ENCODE measurements at regions not wholly inside any gene's neighbourhood (a gene's known extent, or its start where the extent isn't known, plus 50 kb on each side); places are given as distances from the start of the nearest gene placed in this dataset.

DNA sequence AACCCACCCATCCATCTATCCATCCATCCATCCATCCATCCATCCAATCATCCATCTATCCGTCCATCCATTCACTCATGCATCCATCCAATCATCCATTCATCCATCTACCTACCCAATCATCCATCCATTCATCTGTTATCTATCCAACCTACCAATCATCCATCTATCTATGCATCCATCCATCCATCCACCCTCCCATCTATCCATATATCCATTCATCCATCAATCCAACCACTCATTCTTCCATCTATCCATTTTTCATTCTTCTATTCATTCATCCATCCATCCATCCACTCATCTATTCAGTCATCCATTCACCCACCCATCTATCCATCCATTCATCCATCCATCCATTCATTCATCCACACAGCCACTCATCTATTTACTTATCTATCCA, 80.1 kb upstream of the SHOX start:
- no peak overlapping the region for H3K14ac ChIP-seq (ENCODE audit: insufficient read depth, low read length)
- Mint-ChIP-seq H3K27ac (no peak overlapping the region), H3K4me3 (no peak overlapping the region), H3K36me3 (ENCODE audit: insufficient read depth in 1 of 3, low read depth in 3 of 3) (no peaks in the 10 kb centered on the region; a peak in 1 of 7 replicates), H3K27me3 (ENCODE audit: low read depth) (peaks cover 14% of the 10 kb centered on the region), H3K4me1 (peaks cover 0 to 3% of the 10 kb centered on the region in 2 experiments; a peak in 2 of 4 replicates), H3K9me3 (peaks cover 6 to 16% of the 10 kb centered on the region in 2 experiments; a peak in 4 of 5 replicates)
- H3K23ac ChIP-seq (ENCODE audit: insufficient read length, low read depth, low read length): no peak overlapping the region
- H3K27ac ChIP-seq (ENCODE audit: insufficient read length, low read depth, low read length): no peak overlapping the region
- no peak overlapping the region for H2BK20ac ChIP-seq (ENCODE audit: low read depth, low read length, poor library complexity, severe bottlenecking)
- no peaks in the 10 kb centered on the region for H3K27me3 ChIP-seq (ENCODE audit: insufficient read depth, low read length)
- TF ChIP-seq, protein P1, sequence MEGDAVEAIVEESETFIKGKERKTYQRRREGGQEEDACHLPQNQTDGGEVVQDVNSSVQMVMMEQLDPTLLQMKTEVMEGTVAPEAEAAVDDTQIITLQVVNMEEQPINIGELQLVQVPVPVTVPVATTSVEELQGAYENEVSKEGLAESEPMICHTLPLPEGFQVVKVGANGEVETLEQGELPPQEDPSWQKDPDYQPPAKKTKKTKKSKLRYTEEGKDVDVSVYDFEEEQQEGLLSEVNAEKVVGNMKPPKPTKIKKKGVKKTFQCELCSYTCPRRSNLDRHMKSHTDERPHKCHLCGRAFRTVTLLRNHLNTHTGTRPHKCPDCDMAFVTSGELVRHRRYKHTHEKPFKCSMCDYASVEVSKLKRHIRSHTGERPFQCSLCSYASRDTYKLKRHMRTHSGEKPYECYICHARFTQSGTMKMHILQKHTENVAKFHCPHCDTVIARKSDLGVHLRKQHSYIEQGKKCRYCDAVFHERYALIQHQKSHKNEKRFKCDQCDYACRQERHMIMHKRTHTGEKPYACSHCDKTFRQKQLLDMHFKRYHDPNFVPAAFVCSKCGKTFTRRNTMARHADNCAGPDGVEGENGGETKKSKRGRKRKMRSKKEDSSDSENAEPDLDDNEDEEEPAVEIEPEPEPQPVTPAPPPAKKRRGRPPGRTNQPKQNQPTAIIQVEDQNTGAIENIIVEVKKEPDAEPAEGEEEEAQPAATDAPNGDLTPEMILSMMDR (conservative IDR thresholded peaks at IDR 0.05): no peak
- 100% methylated on average over 1 of the region's 1 CpG for WGBS (ENCODE audit: extremely low coverage, insufficient read length, low lambda C conversion rate)
- no peak overlapping the region for H3K4ac ChIP-seq (ENCODE audit: low read depth, low read length)
- no peaks in the 10 kb centered on the region for H3K9me3 ChIP-seq (ENCODE audit: control insufficient read depth, low read depth, low read length)
- no peak overlapping the region for H2BK12ac ChIP-seq (ENCODE audit: insufficient read length, low read depth, low read length)
- H4K20me1 ChIP-seq (ENCODE audit: control insufficient read depth, insufficient read depth, insufficient read length): no peaks in the 10 kb centered on the region
- H3K79me2 ChIP-seq (ENCODE audit: insufficient read depth, low read length): no peaks in the 10 kb centered on the region
- H3K56ac ChIP-seq (ENCODE audit: insufficient read length, low read depth, low read length): no peak overlapping the region
- H3K23me2 ChIP-seq (ENCODE audit: insufficient read length, low read depth, low read length, poor library complexity, severe bottlenecking): no peaks in the 10 kb centered on the region
- no peak overlapping the region for H4K8ac ChIP-seq (replicated peaks; ENCODE audit: insufficient read length, low read depth, low read length)
- H2BK15ac ChIP-seq (ENCODE audit: low read depth, low read length): no peak overlapping the region
- no peak overlapping the region for H3K9ac ChIP-seq (ENCODE audit: extremely low read depth, insufficient read length, low read length)
- no peaks in the 10 kb centered on the region for H3K79me1 ChIP-seq (ENCODE audit: insufficient read depth, low read depth, low read length, poor library complexity, severe bottlenecking)
- no peak overlapping the region for H3K18ac ChIP-seq (ENCODE audit: insufficient read length, low read depth, low read length)
- H4K5ac ChIP-seq (ENCODE audit: insufficient read length, low read depth, low read length): no peak overlapping the region
- H3K4me1 ChIP-seq (ENCODE audit: insufficient read depth, low read length): no peaks in the 10 kb centered on the region
- no peak overlapping the region for H2BK5ac ChIP-seq (ENCODE audit: insufficient read length, low read length)
- no peak overlapping the region for H2AFZ ChIP-seq (ENCODE audit: low read length)
- no peak overlapping the region for H2AK5ac ChIP-seq (ENCODE audit: insufficient read length, low read length)
- H3T11ph ChIP-seq (ENCODE audit: low read length): no peak overlapping the region
- H3K4me2 ChIP-seq (ENCODE audit: insufficient read depth, insufficient read length, low read length): no peak overlapping the region
- no peak overlapping the region for H4K91ac ChIP-seq (ENCODE audit: insufficient read length, low read depth, low read length)
- no peak for DNase-seq
- H2BK120ac ChIP-seq (ENCODE audit: low read depth, low read length, poor library complexity, severe bottlenecking): no peak overlapping the region
